ENCODE measurements at regions not wholly inside any gene's neighbourhood (a gene's known extent, or its start where the extent isn't known, plus 50 kb on each side); places are given as distances from the start of the nearest gene placed in this dataset.

DNA sequence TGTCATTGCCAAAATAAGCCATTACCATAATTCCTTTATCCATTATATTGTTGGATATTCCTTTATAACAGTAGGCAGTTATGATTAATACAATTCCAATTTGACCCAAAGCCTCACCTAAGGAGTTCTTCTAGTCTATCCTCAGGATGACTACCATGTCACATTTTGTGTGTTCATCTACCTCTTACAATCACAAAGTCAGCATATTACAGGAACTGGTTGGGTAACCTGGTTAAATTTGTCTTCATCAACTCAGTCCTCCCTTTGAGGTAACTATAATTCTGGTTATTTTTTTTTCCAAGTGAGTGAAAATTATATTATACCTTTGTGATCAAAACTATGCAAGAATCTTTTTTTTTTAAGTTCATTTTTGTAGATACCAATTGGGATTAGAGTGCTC is 540.5 kb downstream of the BTBD3 start:
- TF ChIP-seq, protein P1, sequence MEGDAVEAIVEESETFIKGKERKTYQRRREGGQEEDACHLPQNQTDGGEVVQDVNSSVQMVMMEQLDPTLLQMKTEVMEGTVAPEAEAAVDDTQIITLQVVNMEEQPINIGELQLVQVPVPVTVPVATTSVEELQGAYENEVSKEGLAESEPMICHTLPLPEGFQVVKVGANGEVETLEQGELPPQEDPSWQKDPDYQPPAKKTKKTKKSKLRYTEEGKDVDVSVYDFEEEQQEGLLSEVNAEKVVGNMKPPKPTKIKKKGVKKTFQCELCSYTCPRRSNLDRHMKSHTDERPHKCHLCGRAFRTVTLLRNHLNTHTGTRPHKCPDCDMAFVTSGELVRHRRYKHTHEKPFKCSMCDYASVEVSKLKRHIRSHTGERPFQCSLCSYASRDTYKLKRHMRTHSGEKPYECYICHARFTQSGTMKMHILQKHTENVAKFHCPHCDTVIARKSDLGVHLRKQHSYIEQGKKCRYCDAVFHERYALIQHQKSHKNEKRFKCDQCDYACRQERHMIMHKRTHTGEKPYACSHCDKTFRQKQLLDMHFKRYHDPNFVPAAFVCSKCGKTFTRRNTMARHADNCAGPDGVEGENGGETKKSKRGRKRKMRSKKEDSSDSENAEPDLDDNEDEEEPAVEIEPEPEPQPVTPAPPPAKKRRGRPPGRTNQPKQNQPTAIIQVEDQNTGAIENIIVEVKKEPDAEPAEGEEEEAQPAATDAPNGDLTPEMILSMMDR (IDR thresholded peaks at IDR 0.05; ENCODE audit: low read depth, low read length, missing control alignments) = no peak
- no peak for DNase-seq (ENCODE audit: extremely low read depth, low read depth)
- H3K4me3 ChIP-seq (replicated peaks; ENCODE audit: low read depth, low read length) = no peak overlapping the region

DNA sequence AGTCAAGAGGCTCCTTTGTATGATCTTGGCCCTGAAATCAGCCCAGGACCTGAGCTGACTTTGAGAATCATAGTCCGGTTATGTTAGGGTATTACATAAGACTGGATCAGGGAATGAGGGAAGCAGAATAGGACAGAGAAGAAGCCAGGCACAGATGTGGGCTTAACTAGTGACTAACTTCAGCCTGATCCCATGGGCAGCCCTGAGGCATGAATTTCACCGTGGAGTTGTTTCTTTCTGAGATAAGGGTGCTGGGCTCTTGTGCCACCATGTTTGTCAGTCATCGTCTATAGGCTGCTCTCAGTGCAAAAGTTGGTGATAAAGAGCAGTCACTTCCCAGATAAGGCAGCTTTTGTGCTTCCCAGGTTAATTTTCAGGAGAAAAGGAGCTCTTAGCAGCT is 544.7 kb upstream of the SPTLC3 start:
- DNase-seq (ENCODE audit: extremely low read depth, low read depth) = no peak
- TF ChIP-seq, protein P1 (IDR thresholded peaks at IDR 0.05; ENCODE audit: low read depth, low read length, missing control alignments) = no peak

DNA sequence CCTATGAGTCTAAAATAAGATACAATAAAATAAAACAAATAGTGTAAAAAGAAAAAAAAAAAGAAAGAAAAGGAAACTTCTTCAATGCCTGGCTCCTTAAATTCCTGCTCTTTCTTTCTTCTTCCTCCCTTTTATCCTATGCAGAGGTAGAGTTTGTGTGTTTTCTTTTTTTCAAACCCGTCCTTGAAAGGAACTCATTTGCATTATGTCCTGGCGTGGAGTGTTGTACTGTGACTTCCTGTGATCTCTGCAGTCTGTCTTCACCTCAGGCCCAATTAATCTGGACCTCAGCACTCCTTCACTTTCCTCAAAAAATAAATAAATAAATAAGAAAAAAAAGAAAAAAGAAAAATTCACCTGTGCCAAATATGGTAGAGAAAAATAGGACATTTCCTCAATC is 541.9 kb upstream of the SPTLC3 start:
- TF ChIP-seq, protein P1 (IDR thresholded peaks at IDR 0.05; ENCODE audit: low read depth, low read length, missing control alignments) = no peak
- H3K4me3 ChIP-seq (replicated peaks; ENCODE audit: low read depth, low read length) = no peak overlapping the region
- DNase-seq (ENCODE audit: extremely low read depth, low read depth) = no peak

More for the DNA sequence above, 544.7 kb upstream of the SPTLC3 start:
- H3K4me3 ChIP-seq (replicated peaks; ENCODE audit: low read depth, low read length) = no peak overlapping the region

DNA sequence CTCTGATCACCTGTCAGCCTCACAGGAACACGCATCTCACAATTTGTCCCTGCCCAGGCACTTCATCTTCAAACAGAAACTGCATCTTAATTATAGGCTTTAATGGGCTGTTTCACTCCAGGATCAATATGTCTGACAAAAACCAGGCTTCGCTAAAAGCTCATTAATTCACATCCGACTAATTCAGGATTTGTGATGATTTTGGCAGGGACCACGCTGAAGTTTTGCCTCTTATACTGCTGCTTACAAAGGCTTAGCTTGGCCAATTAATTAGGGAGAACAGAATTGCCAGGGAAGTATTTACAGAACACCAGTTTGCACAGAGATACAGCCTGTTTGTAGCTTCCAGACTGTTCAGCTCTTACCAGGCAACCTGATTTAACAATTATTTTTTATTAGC is 541.0 kb upstream of the SPTLC3 start:
- TF ChIP-seq, protein P1 (IDR thresholded peaks at IDR 0.05; ENCODE audit: low read depth, low read length, missing control alignments) = no peak
- no peak for DNase-seq (ENCODE audit: extremely low read depth, low read depth)
- H3K4me3 ChIP-seq (replicated peaks; ENCODE audit: low read depth, low read length) = no peak overlapping the region

DNA sequence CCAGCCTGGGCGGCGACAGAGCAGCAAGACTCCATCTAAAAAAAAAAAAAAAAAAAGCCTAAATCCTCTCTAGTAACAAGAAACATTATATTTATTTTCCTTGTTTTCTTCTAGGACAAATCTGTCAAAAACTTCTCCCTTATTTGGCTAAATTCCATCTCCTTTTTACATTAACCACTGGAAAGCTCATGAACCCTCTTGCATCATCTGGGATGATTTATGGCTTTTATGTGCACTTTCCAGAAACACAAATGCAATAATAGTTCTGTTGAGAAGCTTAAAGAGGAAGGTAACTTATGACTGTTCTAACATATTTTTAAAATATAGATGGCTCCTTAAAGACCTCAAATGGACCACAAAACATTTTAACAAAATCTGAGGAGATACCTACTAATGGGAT is 526.1 kb upstream of the SPTLC3 start:
- TF ChIP-seq, protein P1 (IDR thresholded peaks at IDR 0.05; ENCODE audit: low read depth, low read length, missing control alignments) = no peak
- no peak for DNase-seq (ENCODE audit: extremely low read depth, low read depth)
- no peak overlapping the region for H3K4me3 ChIP-seq (replicated peaks; ENCODE audit: low read depth, low read length)

DNA sequence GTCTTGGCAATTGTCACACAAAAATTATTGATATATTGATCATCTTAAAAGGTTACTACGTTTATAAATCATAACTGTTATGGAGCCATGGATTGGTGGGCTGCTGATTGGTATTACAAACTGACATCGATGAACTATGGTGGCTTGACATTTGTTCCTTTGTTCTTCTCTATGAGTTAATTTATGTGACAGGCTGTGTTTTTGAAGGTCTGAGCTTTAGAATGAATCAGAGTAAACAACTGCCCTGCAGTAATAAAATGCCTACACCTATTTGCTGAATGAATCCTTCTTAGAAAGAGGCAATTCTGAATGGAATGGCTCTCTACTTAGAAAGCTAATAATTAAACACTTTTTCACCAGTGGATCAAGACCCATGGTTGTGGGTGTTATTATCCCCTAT is 506.3 kb upstream of the SPTLC3 start:
- H3K4me3 ChIP-seq (replicated peaks; ENCODE audit: low read depth, low read length) = no peak overlapping the region
- TF ChIP-seq, protein P1 (IDR thresholded peaks at IDR 0.05; ENCODE audit: low read depth, low read length, missing control alignments) = no peak
- DNase-seq (ENCODE audit: extremely low read depth, low read depth) = no peak

DNA sequence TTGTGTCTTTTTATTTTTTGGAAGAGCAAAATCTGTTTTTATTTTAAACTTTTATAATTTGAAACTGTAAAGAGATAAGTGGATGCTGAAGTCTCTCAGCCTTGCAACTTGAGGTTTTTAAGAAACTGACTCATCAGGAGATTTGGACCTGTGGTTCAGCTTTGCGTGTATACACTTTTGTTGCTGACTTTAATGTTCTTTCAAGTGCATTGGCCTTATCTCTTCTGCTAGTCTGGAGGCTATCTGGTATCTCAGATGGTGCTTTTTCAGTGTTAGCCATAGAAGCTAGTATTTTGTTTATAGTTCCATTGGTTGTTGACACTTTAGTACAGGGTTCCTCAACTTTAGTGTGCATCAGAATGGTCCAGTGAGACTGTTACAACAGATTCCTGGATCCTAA is 504.0 kb upstream of the SPTLC3 start:
- H3K4me3 ChIP-seq (replicated peaks; ENCODE audit: low read depth, low read length) = no peak overlapping the region
- TF ChIP-seq, protein P1 (IDR thresholded peaks at IDR 0.05; ENCODE audit: low read depth, low read length, missing control alignments) = no peak
- DNase-seq (ENCODE audit: extremely low read depth, low read depth) = no peak
